Hepatocyte (in vitro differentiated cells): ENCODE measurements at regions not wholly inside any gene's neighbourhood (a gene's known extent, or its start where the extent isn't known, plus 50 kb on each side); places are given as distances from the start of the nearest gene placed in this dataset.

ENCODE experiments used
- DNase-seq: peaks from one replicate; pipeline ENCODE4 v3.0.0-alpha.2; 2016; ENCODE audit warnings: low spot score
- H2AFZ ChIP-seq: fragments of 200-600 bp; sonication (generic); 2 replicates; pipeline ENCODE4 v1.6.0; 2016; ENCODE audit warnings: antibody characterized with exemption, mild to moderate bottlenecking
- H3K27ac ChIP-seq: fragments of 200-600 bp; sonication (generic); 2 replicates; pipeline ENCODE4 v1.5.1; 2016; ENCODE audit warnings: mild to moderate bottlenecking
- H3K27me3 ChIP-seq: fragments of 200-600 bp; sonication (generic); 2 replicates; pipeline ENCODE4 v1.6.1; 2016
- H3K36me3 ChIP-seq: fragments of 200-600 bp; sonication (generic); replicated peaks from 2 replicates; pipeline ENCODE4 v1.5.1; 2016; ENCODE audit warnings: low read depth; ENCODE audit not compliant: insufficient read depth
- H3K4me1 ChIP-seq: fragments of 200-600 bp; sonication (generic); 2 replicates; pipeline ENCODE4 v1.5.1; 2016; ENCODE audit warnings: mild to moderate bottlenecking, moderate library complexity; ENCODE audit not compliant: insufficient read depth
- H3K4me2 ChIP-seq: fragments of 200-600 bp; sonication (generic); 2 replicates; pipeline ENCODE4 v1.6.0; 2016
- H3K4me3 ChIP-seq: fragments of 200-600 bp; sonication (generic); 2 replicates; pipeline ENCODE4 v1.5.1; 2016; ENCODE audit warnings: mild to moderate bottlenecking
- H3K79me2 ChIP-seq: fragments of 200-600 bp; sonication (generic); 2 replicates; pipeline ENCODE4 v1.6.0; 2017; ENCODE audit warnings: mild to moderate bottlenecking
- H3K9me2 ChIP-seq: fragments of 200-600 bp; sonication (generic); replicated peaks from 2 replicates; pipeline ENCODE4 v1.6.0; 2017; ENCODE audit warnings: mild to moderate bottlenecking; ENCODE audit not compliant: insufficient read depth
- H3K9me3 ChIP-seq: fragments of 200-600 bp; sonication (generic); 2 replicates; pipeline ENCODE4 v1.5.1; 2016; ENCODE audit warnings: low read depth, mild to moderate bottlenecking
- H4K20me1 ChIP-seq: fragments of 200-600 bp; sonication (generic); 2 replicates; pipeline ENCODE4 v1.6.0; 2016; ENCODE audit warnings: mild to moderate bottlenecking; ENCODE audit not compliant: insufficient read depth, poor library complexity, severe bottlenecking
- EZH2 ChIP-seq: fragments of 200-600 bp; sonication (generic); IDR thresholded peaks from 2 replicates; pipeline ENCODE4 v1.6.1; 2016; ENCODE audit warnings: antibody characterized with exemption, mild to moderate bottlenecking, borderline replicate concordance
- EZH2phosphoT487 ChIP-seq: fragments of 200-600 bp; sonication (generic); IDR thresholded peaks from one replicate; pipeline ENCODE4 v1.6.1; 2018; ENCODE audit warnings: antibody characterized with exemption, mild to moderate bottlenecking, low read depth, moderate library complexity; ENCODE audit not compliant: unreplicated experiment, severe bottlenecking
- WGBS: methylation state at CpG from one replicate; pipeline ENCODE4 v1.1.6; 2016; ENCODE audit warnings: low lambda C conversion rate; ENCODE audit errors: missing lambda C conversion rate; 5-methylcytosine and 5-hydroxymethylcytosine counted together
- TF ChIP-seq, protein P1 (sequence below): fragments of 200-600 bp; sonication (generic); IDR thresholded peaks from 2 replicates; pipeline ENCODE4 v1.5.1; 2016; ENCODE audit warnings: antibody characterized with exemption, mild to moderate bottlenecking; ENCODE audit not compliant: poor library complexity

GRCh38 chr4:19772581-19772980 is 479.1 kb upstream of the SLIT2 start:
- Histone ChIP-seq H3K9me3 (no peaks in the 10 kb centered on the region), H3K27ac (no peak overlapping the region), H4K20me1 (no peaks in the 10 kb centered on the region), H3K27me3 (no peaks in the 10 kb centered on the region), H3K9me2 (no peaks in the 10 kb centered on the region), H3K79me2 (no peaks in the 10 kb centered on the region), H3K4me1 (no peaks in the 10 kb centered on the region), H3K36me3 (no peaks in the 10 kb centered on the region), H2AFZ (no peak overlapping the region), H3K4me2 (no peak overlapping the region), H3K4me3 (no peak overlapping the region)
- TF ChIP-seq, protein P1, sequence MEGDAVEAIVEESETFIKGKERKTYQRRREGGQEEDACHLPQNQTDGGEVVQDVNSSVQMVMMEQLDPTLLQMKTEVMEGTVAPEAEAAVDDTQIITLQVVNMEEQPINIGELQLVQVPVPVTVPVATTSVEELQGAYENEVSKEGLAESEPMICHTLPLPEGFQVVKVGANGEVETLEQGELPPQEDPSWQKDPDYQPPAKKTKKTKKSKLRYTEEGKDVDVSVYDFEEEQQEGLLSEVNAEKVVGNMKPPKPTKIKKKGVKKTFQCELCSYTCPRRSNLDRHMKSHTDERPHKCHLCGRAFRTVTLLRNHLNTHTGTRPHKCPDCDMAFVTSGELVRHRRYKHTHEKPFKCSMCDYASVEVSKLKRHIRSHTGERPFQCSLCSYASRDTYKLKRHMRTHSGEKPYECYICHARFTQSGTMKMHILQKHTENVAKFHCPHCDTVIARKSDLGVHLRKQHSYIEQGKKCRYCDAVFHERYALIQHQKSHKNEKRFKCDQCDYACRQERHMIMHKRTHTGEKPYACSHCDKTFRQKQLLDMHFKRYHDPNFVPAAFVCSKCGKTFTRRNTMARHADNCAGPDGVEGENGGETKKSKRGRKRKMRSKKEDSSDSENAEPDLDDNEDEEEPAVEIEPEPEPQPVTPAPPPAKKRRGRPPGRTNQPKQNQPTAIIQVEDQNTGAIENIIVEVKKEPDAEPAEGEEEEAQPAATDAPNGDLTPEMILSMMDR: no peak
- TF ChIP-seq EZH2 (no peak), EZH2phosphoT487 (no peak)
- no peak for DNase-seq
- WGBS: 82% methylated on average over 1 of the region's 1 CpG

GRCh38 chr4:19756661-19757060 is 495.0 kb upstream of the SLIT2 start:
- 66% methylated on average over 2 of the region's 2 CpGs for WGBS
- H4K20me1 ChIP-seq: no peaks in the 10 kb centered on the region

DNA sequence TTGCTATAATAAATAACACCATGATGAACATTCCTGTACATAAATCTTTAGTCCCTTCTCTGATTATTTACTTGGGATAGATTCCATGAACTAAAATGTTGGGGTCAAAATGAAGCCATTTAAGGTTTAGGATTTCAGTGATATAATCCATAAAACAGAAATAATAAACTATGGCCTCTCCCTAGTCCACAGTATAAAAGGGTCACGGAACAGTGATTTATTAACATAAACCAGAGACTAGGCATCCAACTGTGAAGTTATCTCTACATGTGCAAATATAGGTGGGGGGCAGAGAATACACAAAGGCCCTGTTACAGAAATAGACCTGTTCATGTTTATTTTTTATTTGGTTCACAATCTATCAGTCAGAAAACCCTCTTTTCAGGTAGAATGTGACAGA is 499.1 kb upstream of the SLIT2 start:
- Histone ChIP-seq H3K9me2 (no peaks in the 10 kb centered on the region), H2AFZ (no peak overlapping the region), H3K9me3 (no peaks in the 10 kb centered on the region), H3K4me1 (peaks cover 14% of the 10 kb centered on the region), H3K27ac (no peak overlapping the region), H3K27me3 (no peaks in the 10 kb centered on the region), H3K79me2 (no peaks in the 10 kb centered on the region), H3K36me3 (no peaks in the 10 kb centered on the region), H3K4me2 (no peak overlapping the region), H3K4me3 (no peak overlapping the region), H4K20me1 (no peaks in the 10 kb centered on the region)
- 42% methylated on average over 1 of the region's 1 CpG for WGBS
- DNase-seq: no peak
- TF ChIP-seq, protein P1: no peak
- TF ChIP-seq EZH2 (no peak), EZH2phosphoT487 (no peak)

More at GRCh38 chr4:19756661-19757060, 495.0 kb upstream of the SLIT2 start:
- H3K9me3 ChIP-seq: no peaks in the 10 kb centered on the region
- TF ChIP-seq EZH2 (no peak), EZH2phosphoT487 (no peak)
- TF ChIP-seq, protein P1: no peak
- H3K79me2 ChIP-seq: no peaks in the 10 kb centered on the region
- no peaks in the 10 kb centered on the region for H3K4me1 ChIP-seq
- H3K27ac ChIP-seq: no peak overlapping the region
- DNase-seq: no peak
- H3K36me3 ChIP-seq: no peaks in the 10 kb centered on the region
- no peak overlapping the region for H3K4me3 ChIP-seq
- H3K9me2 ChIP-seq: no peaks in the 10 kb centered on the region
- no peak overlapping the region for H3K4me2 ChIP-seq
- no peak overlapping the region for H2AFZ ChIP-seq
- no peaks in the 10 kb centered on the region for H3K27me3 ChIP-seq
